DMS79 treated with DMSO at 0.1 percent for 48 hours (cell line): ENCODE measurements at regions not wholly inside any gene's neighbourhood (a gene's known extent, or its start where the extent isn't known, plus 50 kb on each side); places are given as distances from the start of the nearest gene placed in this dataset.

Experiments
- DNase-seq: peaks from one replicate; lab custom pipeline; 2025; lab: John Stamatoyannopoulos, UW

DNA sequence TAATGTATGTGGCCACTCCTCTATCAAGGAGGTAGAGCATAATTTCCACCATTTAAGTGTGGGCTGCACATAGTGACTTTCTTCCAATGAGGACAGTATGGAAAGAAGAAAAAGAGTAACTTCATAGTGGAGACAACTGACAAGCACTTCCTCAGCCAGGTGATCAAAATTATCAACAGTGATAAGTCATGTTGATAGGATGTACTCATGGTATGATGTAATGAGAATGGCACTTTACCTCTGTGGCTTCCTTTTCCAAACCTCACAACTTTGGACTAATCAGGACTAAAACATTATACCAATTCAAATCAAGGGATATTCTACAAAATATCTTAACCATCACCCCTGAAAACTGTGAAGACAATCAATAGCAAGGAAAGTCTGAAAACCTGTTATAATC lies 302.3 kb upstream of the CITED2 start:
- DNase-seq = no peak

DNA sequence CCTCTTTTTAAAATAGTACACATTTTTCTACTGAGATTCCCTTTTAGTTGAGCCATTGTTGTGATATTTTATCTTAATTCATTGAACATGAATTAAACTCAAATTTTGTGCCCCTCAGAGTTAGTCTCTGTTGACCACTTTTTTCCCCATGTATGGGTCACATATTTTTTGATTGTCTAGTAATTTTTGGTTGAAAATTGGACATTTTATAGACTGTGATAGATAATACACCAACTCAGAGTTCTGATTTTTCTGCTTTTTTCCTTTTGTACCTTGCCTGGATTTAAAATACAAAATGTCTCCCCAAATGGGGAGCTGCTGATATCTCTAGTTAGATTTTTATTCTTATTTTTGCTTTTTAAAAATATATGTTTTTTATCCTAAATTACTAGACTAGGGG lies 291.8 kb upstream of the CITED2 start:
- DNase-seq = no peak

GRCh38 chr6:139663996-139664395 lies 289.5 kb upstream of the CITED2 start:
- DNase-seq = no peak

- DNase-seq = no peak
Measured at GRCh38 chr6:139659711-139660110, 285.3 kb upstream of the CITED2 start.

DNA sequence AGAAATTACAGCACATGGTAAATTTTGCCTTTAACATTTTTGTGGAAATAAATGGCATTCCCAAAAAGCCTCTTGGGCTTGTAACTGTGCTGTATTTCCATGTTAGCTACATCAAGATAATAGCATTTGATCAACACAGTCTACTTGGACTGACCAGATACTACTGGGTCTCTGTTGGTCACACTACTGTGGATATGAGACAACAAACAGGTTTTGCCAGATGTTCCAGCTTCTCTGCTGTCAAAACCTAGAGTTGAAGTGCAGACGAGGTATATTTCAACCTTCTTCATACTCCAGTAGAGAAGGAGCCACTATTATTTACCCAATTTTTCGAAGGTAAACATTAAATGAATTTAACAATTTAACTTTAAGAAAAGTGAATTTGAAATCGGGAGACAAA lies 284.7 kb upstream of the CITED2 start:
- no peak for DNase-seq

DNA sequence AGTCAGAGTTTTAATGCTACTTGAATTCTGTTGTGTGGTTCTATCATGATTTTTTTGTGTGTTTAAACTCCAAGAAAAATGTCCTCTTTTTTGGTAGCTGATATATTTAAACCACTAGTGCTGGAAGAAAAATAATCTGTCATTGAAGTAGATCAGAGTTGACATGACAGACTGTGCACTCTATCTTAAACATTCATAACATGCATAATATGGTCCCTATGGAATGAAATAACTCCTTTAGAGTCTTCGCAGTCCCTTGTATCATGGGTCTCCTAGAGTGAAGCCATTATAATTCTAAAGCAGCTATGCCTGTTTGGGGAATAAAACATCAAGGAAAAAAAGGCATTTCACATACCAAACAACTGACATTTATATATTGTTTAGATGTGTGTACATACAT lies 282.7 kb upstream of the CITED2 start:
- DNase-seq = no peak

DNA sequence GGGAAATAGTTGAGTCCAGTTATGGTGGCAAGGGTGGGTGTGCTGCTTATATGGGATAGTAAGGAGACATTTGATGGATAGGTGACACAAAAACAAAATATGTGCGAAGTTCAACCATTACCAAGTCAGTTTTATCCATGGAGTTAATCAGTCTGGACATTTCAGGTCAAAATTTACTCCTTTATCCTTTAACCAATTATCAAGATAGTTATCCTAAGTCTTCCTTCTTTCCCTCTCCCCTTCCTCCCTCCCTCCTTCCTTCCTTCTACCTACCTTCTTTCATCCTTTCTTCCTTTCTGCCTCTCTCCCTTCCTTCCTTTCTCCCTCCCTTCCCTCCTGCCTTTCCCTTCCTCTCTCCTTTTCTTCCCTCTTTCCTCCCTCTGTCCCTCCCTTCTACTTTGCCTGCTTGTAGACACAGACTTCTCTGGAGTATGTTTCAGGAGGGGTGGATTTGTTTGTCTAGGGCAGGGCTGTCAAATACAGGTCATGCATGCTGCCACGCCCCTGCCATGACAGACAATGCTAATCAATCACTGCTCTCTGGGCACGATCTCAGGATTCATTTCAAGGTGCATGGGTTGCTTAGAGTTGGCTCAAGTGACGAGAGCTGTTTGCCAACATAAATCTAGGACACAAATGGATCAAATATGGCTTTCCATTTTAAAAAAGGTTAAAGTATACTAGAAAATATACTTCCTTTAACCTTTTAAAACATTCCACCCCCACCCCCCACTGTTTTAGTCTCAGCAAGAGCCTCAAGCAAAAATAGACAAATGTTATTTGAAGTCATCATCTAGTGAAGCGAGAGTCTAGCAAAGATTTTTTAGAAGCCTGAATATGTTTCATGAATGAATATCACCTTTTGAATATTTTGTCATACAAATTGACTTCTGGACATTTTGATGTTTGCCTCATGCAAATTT lies 281.6 kb upstream of the CITED2 start:
- no peak for DNase-seq

- no peak for DNase-seq
Measured at GRCh38 chr6:139654888-139655782, 280.7 kb upstream of the CITED2 start.

DNA sequence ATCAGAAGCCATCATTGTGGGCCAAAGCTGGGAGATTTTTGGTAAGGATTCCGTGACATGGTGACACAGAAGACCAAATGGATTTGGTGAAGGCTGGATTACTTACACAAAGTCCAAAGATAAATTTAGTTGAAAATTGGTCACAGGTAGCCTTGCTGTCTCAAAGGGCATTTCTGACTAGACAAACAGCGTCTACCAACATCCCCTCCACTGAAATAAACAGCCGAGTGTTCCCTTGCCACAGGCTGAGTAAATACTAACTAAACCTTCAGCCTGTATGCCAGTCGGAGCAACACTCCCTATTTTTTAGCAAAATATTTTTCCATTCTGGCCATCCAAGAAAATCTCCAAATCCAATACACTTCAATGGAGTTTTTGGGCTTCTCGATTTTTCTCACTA lies 279.9 kb upstream of the CITED2 start:
- no peak for DNase-seq

DNA sequence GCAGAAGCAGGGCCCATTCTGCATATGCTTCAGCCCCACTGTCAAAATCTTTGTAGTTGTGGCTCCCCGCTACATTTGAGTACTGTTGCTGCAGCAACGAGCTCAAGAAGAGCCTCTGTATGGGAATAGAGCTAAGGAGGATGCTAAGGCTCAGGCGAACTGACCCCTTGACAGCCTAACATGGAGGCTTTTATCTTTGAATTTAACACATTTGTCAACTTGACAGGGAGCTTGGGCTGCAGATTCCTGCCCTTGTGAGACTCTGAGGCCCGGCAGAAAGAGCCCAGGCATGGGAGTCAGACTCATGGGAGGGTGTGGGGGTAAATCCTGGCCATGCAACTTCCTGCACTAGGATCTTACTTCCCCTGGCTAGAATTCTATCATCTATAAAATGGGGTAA lies 278.7 kb upstream of the CITED2 start:
- no peak for DNase-seq

- DNase-seq = no peak
Measured at GRCh38 chr6:139650941-139651340, 276.5 kb upstream of the CITED2 start.

- DNase-seq = no peak
Measured at GRCh38 chr6:139649732-139650131, 275.3 kb upstream of the CITED2 start.

GRCh38 chr6:139649128-139649527 lies 274.7 kb upstream of the CITED2 start:
- no peak for DNase-seq

DNA sequence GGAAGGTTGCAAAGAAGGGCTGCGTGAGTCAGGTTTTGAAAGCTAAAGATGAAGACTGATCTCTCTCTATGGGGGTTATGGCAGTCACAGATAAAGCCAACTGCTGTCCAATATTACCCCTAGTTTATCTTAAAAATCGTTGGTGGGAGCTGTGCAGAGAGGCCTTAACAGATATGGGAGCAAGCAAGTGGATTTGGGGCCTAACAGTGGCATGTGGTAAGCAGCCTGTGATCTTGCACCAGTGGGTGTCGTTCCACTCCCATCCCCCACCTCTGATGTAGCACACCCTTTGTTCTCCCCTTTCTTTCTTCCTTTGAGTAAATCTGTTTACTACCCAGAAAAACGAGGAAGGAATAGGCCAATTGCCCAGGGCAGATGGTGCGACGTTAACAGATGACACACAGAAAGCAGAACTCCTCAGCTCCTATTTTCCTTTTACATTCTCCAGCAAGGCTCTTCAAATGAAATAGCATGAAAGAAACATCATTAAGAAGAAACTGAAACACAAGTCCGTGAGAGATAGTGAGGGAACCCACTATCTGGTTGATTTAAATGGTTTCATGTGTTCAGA lies 274.1 kb upstream of the CITED2 start:
- DNase-seq = no peak

- DNase-seq = no peak
Measured at GRCh38 chr6:139647841-139648240, 273.4 kb upstream of the CITED2 start.

- no peak for DNase-seq
Measured at GRCh38 chr6:139647016-139647415, 272.6 kb upstream of the CITED2 start.

DNA sequence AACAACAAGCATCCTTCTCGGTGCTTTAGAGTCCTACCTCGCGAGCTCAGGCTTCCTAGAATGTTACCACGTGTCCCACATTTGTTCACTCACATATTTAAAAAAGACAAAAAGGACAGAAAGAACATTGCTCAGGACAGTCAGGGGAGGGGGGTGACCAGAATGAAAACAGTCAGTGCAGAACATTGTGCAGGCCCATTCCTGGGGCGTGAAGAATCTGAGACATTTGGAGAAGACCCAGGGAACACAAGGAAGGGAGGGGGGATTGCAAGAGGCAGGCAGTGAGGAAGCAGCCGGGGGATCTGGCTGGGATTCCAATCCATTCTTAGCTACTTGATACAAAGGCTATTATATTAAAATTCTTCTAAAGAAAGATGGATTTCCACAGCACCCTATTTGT lies 270.4 kb upstream of the CITED2 start:
- DNase-seq = no peak

DNA sequence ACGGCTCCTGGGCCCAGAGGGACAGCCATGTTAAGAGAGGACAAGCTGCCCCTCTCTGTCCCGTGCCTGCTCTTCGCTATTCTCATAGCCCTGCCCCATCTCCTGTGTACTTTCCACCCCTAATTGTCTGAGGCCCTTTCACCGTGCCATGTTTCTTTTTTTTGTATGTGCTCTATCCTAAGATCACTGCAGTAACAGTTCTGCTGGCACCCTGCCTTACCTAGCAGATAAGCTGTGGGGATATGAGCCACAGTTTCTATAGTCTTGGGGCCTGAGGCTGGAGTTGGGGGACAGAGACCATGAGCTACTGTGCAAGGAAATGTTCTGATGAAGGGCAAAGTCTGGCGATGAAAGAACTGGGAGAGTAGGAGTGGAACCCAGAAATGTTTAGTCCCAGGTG lies 269.5 kb upstream of the CITED2 start:
- no peak for DNase-seq

GRCh38 chr6:139642346-139642745 lies 267.9 kb upstream of the CITED2 start:
- no peak for DNase-seq

DNA sequence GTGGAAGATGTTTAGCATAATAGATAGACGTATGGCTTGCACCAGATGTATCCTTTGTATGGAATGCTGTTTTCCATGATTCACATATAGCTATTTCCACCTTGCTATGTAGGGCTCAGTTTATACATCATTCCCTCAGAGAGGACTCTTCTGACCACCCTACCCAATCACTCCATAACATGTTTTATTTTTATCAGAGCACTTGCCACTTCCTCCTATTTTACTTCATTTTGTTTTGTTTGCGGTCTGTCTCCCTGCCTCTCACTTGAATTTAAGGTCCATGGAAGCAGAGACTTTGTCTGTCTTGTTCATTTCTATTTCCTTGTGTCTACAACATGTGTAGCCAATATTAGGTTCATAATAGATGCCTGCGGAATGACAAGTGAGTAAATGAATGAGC lies 266.9 kb upstream of the CITED2 start:
- DNase-seq = no peak

- DNase-seq = no peak
Measured at GRCh38 chr6:139640921-139641320, 266.5 kb upstream of the CITED2 start.

- DNase-seq = no peak
Measured at GRCh38 chr6:139640448-139640847, 266.0 kb upstream of the CITED2 start.

- no peak for DNase-seq
Measured at GRCh38 chr6:139639507-139639906, 265.1 kb upstream of the CITED2 start.
